ENCODE measurements at regions not wholly inside any gene's neighbourhood (a gene's known extent, or its start where the extent isn't known, plus 50 kb on each side); places are given as distances from the start of the nearest gene placed in this dataset.

DNA sequence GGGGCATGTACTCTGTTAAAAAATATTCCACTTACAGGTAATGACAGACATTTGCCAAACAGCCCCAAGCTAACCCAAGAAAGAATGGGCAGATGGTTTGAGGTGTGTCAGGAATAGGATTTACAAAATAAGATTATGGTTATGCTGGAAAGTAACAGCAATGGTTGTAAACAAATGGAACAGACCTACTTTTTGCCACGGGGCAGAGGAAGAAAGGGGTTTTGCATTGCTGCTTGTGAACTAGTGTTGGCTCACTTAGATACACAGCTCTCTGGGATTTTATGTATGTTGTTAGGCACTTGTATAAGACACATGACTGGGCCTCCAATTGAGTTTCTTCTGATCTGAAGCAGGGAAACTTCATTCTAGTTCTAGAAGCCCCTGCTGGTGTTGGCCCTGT, 191.5 kb upstream of the GDNF start:
- DNase-seq (ENCODE audit: low read depth, low spot score) = no peak

- no peak for DNase-seq (ENCODE audit: low read depth, low spot score)
These were observed 189.7 kb upstream of the GDNF start for GRCh38 chr5:38029397-38030065.

GRCh38 chr5:38023799-38024198, 184.0 kb upstream of the GDNF start:
- DNase-seq (ENCODE audit: low read depth, low spot score) = no peak

- DNase-seq (ENCODE audit: low read depth, low spot score) = no peak
These were observed 183.5 kb upstream of the GDNF start for GRCh38 chr5:38023371-38023770.

DNA sequence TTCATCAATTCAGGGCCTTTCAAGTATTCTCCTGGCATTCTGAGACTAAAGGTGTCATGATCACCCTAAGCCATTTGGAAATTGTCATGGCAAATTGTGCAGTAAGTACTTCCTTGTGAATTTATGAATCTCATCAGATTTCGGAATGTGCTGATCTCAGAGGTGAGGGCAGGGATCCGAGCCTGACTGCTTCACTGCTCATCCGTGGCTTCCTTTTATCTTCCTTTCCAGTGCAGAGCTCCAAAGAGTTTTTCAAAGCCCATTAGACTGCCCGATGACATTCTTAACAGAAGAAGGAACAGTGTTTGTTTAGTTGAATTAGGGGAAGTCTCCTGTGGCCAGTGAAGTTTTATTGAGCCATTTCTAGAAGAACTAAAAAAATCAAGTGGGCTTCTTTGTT, 182.8 kb upstream of the GDNF start:
- no peak for DNase-seq (ENCODE audit: low read depth, low spot score)

- no peak for DNase-seq (ENCODE audit: low read depth, low spot score)
These were observed 178.2 kb upstream of the GDNF start for GRCh38 chr5:38018016-38018415.

- no peak for DNase-seq (ENCODE audit: low read depth, low spot score)
These were observed 173.3 kb upstream of the GDNF start for GRCh38 chr5:38013107-38013506.

DNA sequence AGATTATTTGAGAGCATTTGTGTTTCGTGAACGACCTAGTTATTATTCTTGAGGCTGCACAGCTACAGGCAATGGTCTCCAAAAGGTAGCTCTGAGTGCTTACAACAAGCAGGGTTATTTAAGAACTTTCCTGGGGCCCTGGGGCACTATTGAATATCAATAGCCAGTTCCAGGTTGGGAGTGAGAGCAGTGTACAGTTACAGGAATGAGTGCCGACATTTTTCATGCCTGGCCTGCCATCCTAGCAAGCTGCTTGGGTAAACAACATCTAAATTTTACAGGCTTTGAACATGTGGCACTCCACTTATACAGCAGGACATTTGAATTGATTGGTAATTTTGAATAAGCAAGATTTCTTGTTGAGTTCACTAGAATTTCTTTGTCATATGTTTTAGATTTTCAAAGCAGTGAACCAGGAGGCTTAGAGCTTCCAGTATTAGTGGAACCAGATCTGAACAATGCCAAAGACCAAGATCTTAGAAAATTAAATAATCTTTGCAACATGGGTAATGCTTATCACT, 171.9 kb upstream of the GDNF start:
- no peak for DNase-seq (ENCODE audit: low read depth, low spot score)

GRCh38 chr5:38009749-38010358, 170.0 kb upstream of the GDNF start:
- no peak for DNase-seq (ENCODE audit: low read depth, low spot score)

DNA sequence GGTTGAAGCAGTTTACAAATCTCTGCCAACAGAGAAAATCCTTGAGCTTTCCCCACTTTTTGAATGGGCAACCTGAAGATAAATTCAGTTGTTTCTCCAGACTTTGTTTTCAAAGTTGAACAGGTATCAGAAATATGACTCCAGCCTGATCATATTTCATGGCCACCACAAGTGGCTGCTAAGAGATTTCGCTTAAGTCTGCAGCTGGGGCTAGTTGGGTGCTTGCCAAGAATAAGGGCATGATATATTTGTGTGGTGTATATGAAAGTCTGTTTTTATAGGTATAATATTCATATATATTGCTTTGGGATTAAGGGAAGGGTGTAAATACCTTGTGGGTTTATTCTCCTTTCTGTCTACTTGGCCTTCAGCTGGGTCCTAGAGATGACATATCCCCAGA, 168.4 kb upstream of the GDNF start:
- DNase-seq (ENCODE audit: low read depth, low spot score) = no peak

DNA sequence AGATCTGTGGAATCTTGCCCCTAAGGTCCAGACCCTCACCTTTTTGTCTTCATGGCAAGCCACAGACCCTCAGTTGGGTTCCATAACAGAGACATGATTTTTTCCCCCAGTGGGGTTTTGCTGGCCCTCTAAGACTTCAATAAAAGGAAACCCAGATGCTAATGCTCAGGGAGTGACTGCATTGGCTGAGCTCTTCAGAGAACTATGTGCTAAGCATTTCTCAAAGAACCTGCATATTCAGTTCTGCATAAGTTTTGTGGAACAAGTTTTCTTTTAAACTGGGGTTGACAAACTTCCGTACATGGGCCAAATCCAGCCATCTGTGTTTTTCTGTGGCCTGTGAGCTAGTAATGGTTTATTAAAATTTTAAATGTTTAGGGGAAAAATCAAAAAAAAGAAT, 159.8 kb upstream of the GDNF start:
- no peak for DNase-seq (ENCODE audit: low read depth, low spot score)

DNA sequence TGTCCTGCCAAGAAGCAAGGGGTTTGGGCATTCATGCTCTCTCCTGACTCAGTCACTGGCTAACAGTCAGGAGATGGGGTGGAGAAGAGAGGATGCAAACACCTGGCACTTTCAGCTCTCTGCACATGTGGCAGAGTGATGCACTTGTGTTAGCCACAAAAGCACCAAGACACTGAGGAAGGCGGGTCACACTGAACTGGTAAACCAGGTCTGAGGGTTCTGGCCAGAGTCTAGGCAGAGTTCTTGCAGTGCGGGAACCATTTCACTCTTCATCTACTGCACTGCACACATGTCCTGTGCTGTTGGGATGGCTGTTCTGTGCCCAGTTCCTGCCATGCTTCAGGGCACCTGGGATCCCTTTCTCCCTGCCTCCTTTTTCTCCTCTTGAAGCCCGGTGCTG, 157.1 kb upstream of the GDNF start:
- no peak for DNase-seq (ENCODE audit: low read depth, low spot score)

DNA sequence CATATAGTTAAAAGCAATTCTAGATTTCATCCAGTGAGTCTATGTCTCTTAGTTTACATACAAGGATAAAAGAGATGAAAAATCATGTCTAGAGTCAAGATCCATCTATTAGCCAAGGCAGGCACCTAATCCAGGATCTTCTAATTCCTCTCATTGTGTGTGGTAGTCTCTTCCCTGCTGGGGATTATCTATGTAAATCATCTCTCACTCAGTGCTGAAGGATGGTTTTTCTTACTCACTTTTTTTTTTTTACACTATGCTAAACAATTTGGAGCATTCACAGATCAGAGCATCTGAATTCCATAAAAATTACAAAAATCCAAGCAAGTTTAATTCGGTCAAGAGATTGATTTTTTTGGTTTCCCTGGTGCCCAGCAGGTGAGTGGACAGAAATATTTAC, 154.9 kb upstream of the GDNF start:
- DNase-seq (ENCODE audit: low read depth, low spot score) = no peak

DNA sequence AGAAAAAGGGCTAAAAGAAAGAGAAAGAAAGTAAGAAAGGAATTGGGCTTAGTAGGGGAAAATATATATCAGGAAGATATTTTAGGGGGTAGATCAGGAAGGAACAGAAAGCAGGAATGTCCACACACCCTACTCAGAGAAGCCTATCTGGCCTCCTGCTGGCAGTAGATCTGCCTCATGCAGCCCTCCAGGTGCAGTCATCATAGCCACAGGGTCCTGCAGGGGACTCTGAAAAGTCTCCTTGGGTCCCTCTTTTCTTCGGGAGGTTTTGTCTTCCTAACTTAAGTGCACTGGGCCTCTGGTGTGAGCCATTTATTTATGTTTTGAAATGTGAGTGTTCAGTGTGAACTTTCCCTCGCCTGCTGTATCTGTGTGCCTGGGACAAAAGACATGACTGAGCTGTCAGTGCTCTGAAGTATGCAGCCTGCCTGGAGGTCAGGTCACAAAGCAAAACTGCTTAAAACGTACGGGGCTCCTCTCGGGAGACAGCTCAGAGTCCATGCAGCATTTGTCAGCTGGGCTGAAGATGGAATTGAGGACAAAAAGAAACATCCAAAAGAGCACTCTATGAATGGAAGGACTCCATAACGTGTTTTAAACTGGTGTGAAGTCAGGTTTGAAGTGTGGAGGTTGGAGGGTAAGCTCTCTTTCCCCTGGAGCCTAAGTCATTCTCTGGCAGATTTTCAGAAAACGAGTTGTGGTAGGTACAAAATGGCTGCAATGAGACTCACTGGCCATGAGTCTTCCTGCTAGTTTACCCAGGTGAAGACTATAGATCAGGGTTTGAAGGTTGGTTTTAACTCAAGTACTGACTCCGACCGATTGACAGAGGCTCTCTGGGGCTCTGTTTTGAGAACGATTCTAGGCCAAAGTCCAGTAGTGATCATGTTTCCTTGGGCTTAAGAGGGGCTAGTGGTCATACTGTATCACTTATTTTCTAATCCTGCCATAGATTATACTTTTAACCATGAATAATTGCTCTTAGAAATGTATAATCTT, 151.8 kb upstream of the GDNF start:
- no peak for DNase-seq (ENCODE audit: low read depth, low spot score)

GRCh38 chr5:37989884-37990283, 150.0 kb upstream of the GDNF start:
- DNase-seq (ENCODE audit: low read depth, low spot score) = no peak

DNA sequence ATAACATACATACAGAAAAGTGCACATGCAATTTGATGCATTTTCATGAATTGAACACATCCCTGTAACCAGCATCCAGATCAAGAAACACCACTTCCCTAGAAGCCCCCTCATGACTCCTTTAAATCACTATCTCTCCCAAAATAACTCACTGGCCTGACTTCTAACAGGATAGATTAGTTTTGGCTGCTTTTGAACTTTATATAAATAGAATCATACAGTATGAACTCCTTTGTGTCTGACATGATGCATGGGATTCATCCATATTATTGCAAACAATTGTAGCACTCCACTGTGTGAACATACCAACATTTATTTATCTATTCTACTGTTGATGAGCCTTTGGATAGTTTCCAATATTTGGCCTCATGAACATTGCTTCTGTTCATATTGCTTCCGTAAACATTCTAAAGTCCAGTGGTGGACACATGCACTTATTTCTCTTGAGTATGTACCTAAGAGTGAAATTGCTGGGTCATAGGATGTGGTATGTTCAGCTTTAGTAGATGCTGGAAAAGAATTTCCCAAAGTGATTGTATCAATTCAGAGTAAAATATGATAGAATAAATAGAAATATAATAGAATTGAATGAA, 148.7 kb upstream of the GDNF start:
- DNase-seq (ENCODE audit: low read depth, low spot score) = no peak

GRCh38 chr5:37984300-37984699, 144.5 kb upstream of the GDNF start:
- no peak for DNase-seq (ENCODE audit: low read depth, low spot score)

DNA sequence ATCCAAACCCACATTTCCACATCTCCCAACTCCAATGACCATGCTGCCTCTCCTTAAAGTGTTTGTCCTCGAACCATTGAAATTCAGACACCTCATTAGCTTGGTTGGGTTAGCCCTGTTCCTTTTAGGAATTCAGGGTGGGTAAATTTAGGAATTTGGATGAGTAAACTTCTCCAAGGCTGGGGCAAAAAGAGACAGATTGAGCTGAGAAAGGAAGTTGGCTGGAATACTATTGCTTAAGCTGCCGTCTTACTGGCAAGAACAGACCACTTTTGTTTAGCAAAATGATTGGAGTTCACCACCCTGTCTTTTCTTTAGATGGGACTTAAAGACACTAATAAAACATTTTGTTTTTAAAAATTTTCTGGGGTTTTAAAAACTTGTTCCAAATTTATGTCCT, 143.6 kb upstream of the GDNF start:
- no peak for DNase-seq (ENCODE audit: low read depth, low spot score)

- DNase-seq (ENCODE audit: low read depth, low spot score) = no peak
These were observed 139.7 kb upstream of the GDNF start for GRCh38 chr5:37979559-37979958.

DNA sequence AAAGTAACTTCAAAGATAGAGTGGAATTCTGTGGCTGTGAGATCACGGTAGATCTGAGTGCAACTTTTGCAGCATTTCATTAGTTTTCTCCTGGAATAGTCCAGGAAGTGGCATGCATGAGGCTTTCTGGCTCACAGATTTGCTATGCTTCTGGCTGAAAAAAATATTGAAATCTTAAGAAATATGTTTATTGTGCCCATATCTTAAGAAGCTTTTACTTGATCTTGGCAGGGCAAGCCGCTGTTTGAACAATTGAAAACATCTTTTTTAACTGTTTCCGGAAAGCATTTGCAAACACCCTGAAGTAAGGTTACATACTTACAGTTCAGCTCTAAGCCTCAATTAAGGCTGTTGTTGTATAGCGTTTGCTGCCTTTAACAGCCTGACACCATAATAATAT, 135.7 kb upstream of the GDNF start:
- no peak for DNase-seq (ENCODE audit: low read depth, low spot score)

- no peak for DNase-seq (ENCODE audit: low read depth, low spot score)
These were observed 131.7 kb upstream of the GDNF start for GRCh38 chr5:37971483-37972024.

- DNase-seq (ENCODE audit: low read depth, low spot score) = no peak
These were observed 127.0 kb upstream of the GDNF start for GRCh38 chr5:37966871-37967270.
